DOHH2 (cell line): ENCODE measurements at regions not wholly inside any gene's neighbourhood (a gene's known extent, or its start where the extent isn't known, plus 50 kb on each side); places are given as distances from the start of the nearest gene placed in this dataset.

Experiments
- H3F3A ChIP-seq: fragments of 200-600 bp; sonication (generic), shearing (Covaris generic); 2 replicates; pipeline ENCODE4 v1.6.0; 2016; ENCODE audit warnings: antibody characterized with exemption, mild to moderate bottlenecking; ENCODE audit not compliant: control insufficient read depth, insufficient read depth
- H3K27ac ChIP-seq: fragments of 200-600 bp; sonication (generic); 2 replicates; pipeline ENCODE4 v1.5.1; 2014; ENCODE audit warnings: low read depth, mild to moderate bottlenecking, low read length, moderate library complexity
- H3K27me3 ChIP-seq: fragments of 200-600 bp; sonication (generic); 2 replicates; pipeline ENCODE4 v1.6.1; 2014; ENCODE audit warnings: mild to moderate bottlenecking, low read length, mixed read lengths; ENCODE audit not compliant: control insufficient read depth
- H3K36me3 ChIP-seq: fragments of 200-600 bp; sonication (generic); 2 replicates; pipeline ENCODE4 v1.6.1; 2014; ENCODE audit warnings: mild to moderate bottlenecking, low read length, moderate library complexity, mixed read lengths; ENCODE audit not compliant: control insufficient read depth
- H3K4me1 ChIP-seq: fragments of 200-600 bp; sonication (generic); 2 replicates; pipeline ENCODE4 v1.6.1; 2014; ENCODE audit warnings: mild to moderate bottlenecking, low read length, mixed read lengths; ENCODE audit not compliant: control insufficient read depth
- H3K4me2 ChIP-seq: fragments of 200-600 bp; sonication (generic); 2 replicates; pipeline ENCODE4 v1.6.0; 2014; ENCODE audit warnings: mild to moderate bottlenecking, low read length, moderate library complexity
- H3K4me3 ChIP-seq: fragments of 200-600 bp; sonication (generic); 2 replicates; pipeline ENCODE4 v1.5.1; 2014; ENCODE audit warnings: mild to moderate bottlenecking, low read length, mixed read lengths
- H3K79me2 ChIP-seq: fragments of 200-600 bp; sonication (generic); 2 replicates; pipeline ENCODE4 v1.6.1; 2014; ENCODE audit warnings: mild to moderate bottlenecking, low read length, mixed read lengths; ENCODE audit not compliant: control insufficient read depth
- H3K9me2 ChIP-seq: fragments of 200-600 bp; sonication (generic); replicated peaks from 2 replicates; pipeline ENCODE4 v1.6.1; 2014; ENCODE audit warnings: mild to moderate bottlenecking, low read length, mixed read lengths; ENCODE audit not compliant: control insufficient read depth
- H3K9me3 ChIP-seq: fragments of 200-600 bp; sonication (generic); 2 replicates; pipeline ENCODE4 v1.6.1; 2014; ENCODE audit warnings: antibody characterized with exemption, low read length, mixed read lengths; ENCODE audit not compliant: control insufficient read depth, insufficient read depth
- H4K20me1 ChIP-seq: fragments of 200-600 bp; sonication (generic); 2 replicates; pipeline ENCODE4 v1.6.0; 2014; ENCODE audit warnings: low read depth, mild to moderate bottlenecking, antibody characterized with exemption, low read length, moderate library complexity; ENCODE audit not compliant: control insufficient read depth, insufficient read depth
- CTCF ChIP-seq: fragments of 200-600 bp; sonication (generic); IDR thresholded peaks from one replicate; pipeline ENCODE4 v1.5.1; 2014; ENCODE audit warnings: antibody characterized with exemption, mild to moderate bottlenecking, low read depth, low read length; ENCODE audit not compliant: poor library complexity, severe bottlenecking
- EZH2phosphoT487 ChIP-seq: fragments of 200-600 bp; sonication (generic); IDR thresholded peaks from 2 replicates; pipeline ENCODE4 v1.6.1; 2017; ENCODE audit warnings: borderline replicate concordance, mild to moderate bottlenecking, antibody characterized with exemption, low read length, moderate library complexity, mixed read lengths

DNA sequence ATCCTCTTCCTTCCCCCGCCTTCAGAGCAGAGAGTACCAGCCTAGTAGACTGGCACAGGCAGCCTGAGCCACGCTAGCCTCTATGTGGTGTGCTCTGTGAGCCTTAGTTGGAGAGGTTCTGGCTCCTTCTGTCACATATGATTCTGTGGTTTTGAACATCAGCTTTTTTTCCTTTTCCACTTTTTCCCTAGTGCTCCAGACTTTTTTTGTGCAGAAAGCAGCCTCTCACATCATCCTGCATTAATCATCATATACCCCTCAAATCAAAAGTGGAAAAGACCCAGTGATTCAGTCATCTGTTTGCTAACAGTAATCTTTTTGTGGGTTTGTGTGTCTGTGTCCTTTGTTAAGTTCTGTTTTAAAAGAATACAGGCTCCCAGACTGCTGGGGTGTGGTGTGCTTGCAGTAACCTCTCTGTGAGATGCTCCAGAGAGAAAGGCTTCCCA is 663.9 kb upstream of the RGMB start:
- Histone ChIP-seq H3K79me2 (no peaks in the 10 kb centered on the region), H3K4me2 (no peak overlapping the region), H3K9me2 (no peaks in the 10 kb centered on the region), H3K36me3 (no peaks in the 10 kb centered on the region), H3K27me3 (no peaks in the 10 kb centered on the region), H3K4me1 (no peaks in the 10 kb centered on the region), H3K4me3 (no peak overlapping the region), H3K27ac (no peak overlapping the region), H3K9me3 (peaks cover 3% of the 10 kb centered on the region; the same call in 1 of the 2 replicates), H3F3A (no peaks in the 10 kb centered on the region), H4K20me1 (no peaks in the 10 kb centered on the region)
- TF ChIP-seq CTCF: no peak
- TF ChIP-seq EZH2phosphoT487: no peak

GRCh38 chr5:98110282-98110691 is 663.2 kb upstream of the RGMB start:
- H3K27ac ChIP-seq: no peak overlapping the region
- no peaks in the 10 kb centered on the region for H4K20me1 ChIP-seq
- no peaks in the 10 kb centered on the region for H3K36me3 ChIP-seq
- peaks cover 3% of the 10 kb centered on the region; the same call in 1 of the 2 replicates for H3K9me3 ChIP-seq
- no peaks in the 10 kb centered on the region for H3K9me2 ChIP-seq
- H3F3A ChIP-seq: no peaks in the 10 kb centered on the region
- no peaks in the 10 kb centered on the region for H3K27me3 ChIP-seq
- H3K4me2 ChIP-seq: no peak overlapping the region
- H3K79me2 ChIP-seq: no peaks in the 10 kb centered on the region
- no peak overlapping the region for H3K4me3 ChIP-seq
- no peaks in the 10 kb centered on the region for H3K4me1 ChIP-seq
- no peak for TF ChIP-seq CTCF
- no peak for TF ChIP-seq EZH2phosphoT487

GRCh38 chr5:98110791-98111190 is 662.7 kb upstream of the RGMB start:
- no peak overlapping the region for H3K4me2 ChIP-seq
- H3K4me1 ChIP-seq: no peaks in the 10 kb centered on the region
- H4K20me1 ChIP-seq: no peaks in the 10 kb centered on the region
- H3K36me3 ChIP-seq: no peaks in the 10 kb centered on the region
- H3K27ac ChIP-seq: no peak overlapping the region
- no peaks in the 10 kb centered on the region for H3K27me3 ChIP-seq
- no peaks in the 10 kb centered on the region for H3K9me2 ChIP-seq
- no peaks in the 10 kb centered on the region for H3F3A ChIP-seq
- H3K79me2 ChIP-seq: no peaks in the 10 kb centered on the region
- no peak overlapping the region for H3K4me3 ChIP-seq
- peaks cover 3% of the 10 kb centered on the region; the same call in 1 of the 2 replicates for H3K9me3 ChIP-seq
- TF ChIP-seq EZH2phosphoT487 (no peak), CTCF (no peak)

DNA sequence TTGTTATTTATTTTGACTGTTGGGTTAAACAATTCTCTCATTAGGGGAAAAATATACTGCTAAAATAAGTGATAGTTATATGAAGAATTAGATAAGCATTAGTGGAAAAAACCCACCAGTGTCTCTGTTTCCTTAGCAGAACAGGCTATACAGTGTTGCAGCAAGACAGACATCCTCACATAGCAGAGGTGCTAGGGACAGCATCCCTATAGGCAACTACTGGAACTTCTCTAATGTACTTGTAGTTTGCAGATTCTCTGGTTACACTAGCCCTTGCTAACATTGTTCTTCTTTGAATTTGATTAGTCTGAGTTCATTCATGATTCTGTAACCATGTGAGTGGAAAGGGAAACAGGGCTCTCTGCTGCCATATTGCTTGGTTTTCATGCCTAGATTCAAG is 661.8 kb upstream of the RGMB start:
- Histone ChIP-seq H3K4me3 (no peak overlapping the region), H3K9me3 (peaks cover 3% of the 10 kb centered on the region; the same call in 1 of the 2 replicates), H3K27ac (no peak overlapping the region), H3F3A (no peaks in the 10 kb centered on the region), H3K36me3 (no peaks in the 10 kb centered on the region), H3K4me2 (no peak overlapping the region), H3K27me3 (no peaks in the 10 kb centered on the region), H3K9me2 (no peaks in the 10 kb centered on the region), H4K20me1 (no peaks in the 10 kb centered on the region), H3K79me2 (no peaks in the 10 kb centered on the region), H3K4me1 (no peaks in the 10 kb centered on the region)
- TF ChIP-seq EZH2phosphoT487: no peak
- TF ChIP-seq CTCF: no peak
